PC-3 (cell line): ENCODE measurements at regions not wholly inside any gene's neighbourhood (a gene's known extent, or its start where the extent isn't known, plus 50 kb on each side); places are given as distances from the start of the nearest gene placed in this dataset.

Experiments used
- ATAC-seq: fragments of 200-7000 bp; cut with Tn5 transposase; 2 replicates; pipeline ENCODE4 v1.9.1; 2020; ENCODE audit warnings: mild to moderate bottlenecking, moderate library complexity
- BruUV-seq: library from RNA; stranded (reverse); fragments of 400-500 nt; replicated peaks from 2 replicates; lab custom pipeline; 2021; lab: Mats Ljungman, UMichigan
- CTCF ChIA-PET: fragments of 300-600 bp; sonication (Branson Sonifier 250); formaldehyde crosslinking; loops from one replicate; lab custom pipeline; 2022; ENCODE audit warnings: antibody characterized with exemption; lab: Charles Lee
- POLR2A ChIA-PET: fragments of 300-600 bp; sonication (Branson Sonifier 250); formaldehyde crosslinking; loops from one replicate; lab custom pipeline; 2022; ENCODE audit warnings: antibody characterized with exemption; ENCODE audit not compliant: unreplicated experiment; lab: Charles Lee
- DNase-seq: peaks from one replicate; pipeline ENCODE4 v3.0.0-alpha.2; 2015
- H2AFZ ChIP-seq: fragments of 300-600 bp; sonication (generic); 2 replicates; pipeline ENCODE4 v1.6.0; 2016; ENCODE audit warnings: antibody characterized with exemption, low read length
- H3F3A ChIP-seq: fragments of 300-600 bp; sonication (generic); one replicate; pipeline ENCODE4 v1.6.0; 2017; ENCODE audit warnings: antibody characterized with exemption, low read length, control low read depth, mild to moderate bottlenecking; ENCODE audit not compliant: unreplicated experiment
- H3K27ac ChIP-seq: fragments of 300-600 bp; sonication (generic); 2 replicates; pipeline ENCODE4 v1.5.1; 2016; ENCODE audit warnings: mild to moderate bottlenecking, low read length
- H3K27me3 ChIP-seq: fragments of 300-600 bp; sonication (generic); 2 replicates; pipeline ENCODE4 v1.6.1; 2016; ENCODE audit warnings: low read length, mixed read lengths
- H3K36me3 ChIP-seq: fragments of 300-600 bp; sonication (generic); 2 replicates; pipeline ENCODE4 v1.6.1; 2016; ENCODE audit warnings: low read depth, mixed run types, low read length, mixed read lengths
- H3K4me1 ChIP-seq: fragments of 300-600 bp; sonication (generic); 2 replicates; pipeline ENCODE4 v1.5.1; 2016; ENCODE audit warnings: low read length; ENCODE audit not compliant: insufficient read depth
- H3K4me2 ChIP-seq: fragments of 300-600 bp; sonication (generic); 2 replicates; pipeline ENCODE4 v1.6.0; 2016; ENCODE audit warnings: low read length
- H3K4me3 ChIP-seq: fragments of 300-600 bp; sonication (generic); 2 replicates; pipeline ENCODE4 v1.5.1; 2016; ENCODE audit warnings: mild to moderate bottlenecking, low read length, mixed read lengths
- H3K79me2 ChIP-seq: fragments of 300-600 bp; sonication (generic); 2 replicates; pipeline ENCODE4 v1.6.1; 2017; ENCODE audit warnings: low read length, mixed read lengths
- H3K9ac ChIP-seq: fragments of 300-600 bp; sonication (generic); 2 replicates; pipeline ENCODE4 v1.6.0; 2016; ENCODE audit warnings: mild to moderate bottlenecking, low read length
- H3K9me2 ChIP-seq: fragments of 300-600 bp; sonication (generic); replicated peaks from 2 replicates; pipeline ENCODE4 v1.6.1; 2016; ENCODE audit warnings: mixed run types, low read length, mixed read lengths
- H3K9me3 ChIP-seq: fragments of 300-600 bp; sonication (generic); 2 replicates; pipeline ENCODE4 v1.6.1; 2016; ENCODE audit warnings: low read length, mixed read lengths
- H4K20me1 ChIP-seq: fragments of 300-600 bp; sonication (generic); 2 replicates; pipeline ENCODE4 v1.6.1; 2016; ENCODE audit warnings: low read length, mixed read lengths
- EZH2 ChIP-seq: fragments of 300-600 bp; sonication (generic); IDR thresholded peaks from one replicate; pipeline ENCODE4 v1.6.1; 2017; ENCODE audit warnings: antibody characterized with exemption, mild to moderate bottlenecking, low read length; ENCODE audit not compliant: unreplicated experiment
- EZH2phosphoT487 ChIP-seq: fragments of 300-600 bp; sonication (generic); IDR thresholded peaks from 2 replicates; pipeline ENCODE4 v1.6.1; 2018; ENCODE audit warnings: mild to moderate bottlenecking, antibody characterized with exemption, low read length, borderline replicate concordance
- intact Hi-C: fragments of 100-400 bp; cut with micrococcal nuclease; formaldehyde crosslinking; loops from 2 replicates; pipeline ENCODE4 v1.9.0; 2023
- TF ChIP-seq, protein P1 (sequence below): fragments of 300-600 bp; sonication (generic); conservative IDR thresholded peaks from 2 replicates; pipeline ENCODE4 v1.5.1; 2017; ENCODE audit warnings: antibody characterized with exemption, low read depth, mild to moderate bottlenecking, low read length

DNA sequence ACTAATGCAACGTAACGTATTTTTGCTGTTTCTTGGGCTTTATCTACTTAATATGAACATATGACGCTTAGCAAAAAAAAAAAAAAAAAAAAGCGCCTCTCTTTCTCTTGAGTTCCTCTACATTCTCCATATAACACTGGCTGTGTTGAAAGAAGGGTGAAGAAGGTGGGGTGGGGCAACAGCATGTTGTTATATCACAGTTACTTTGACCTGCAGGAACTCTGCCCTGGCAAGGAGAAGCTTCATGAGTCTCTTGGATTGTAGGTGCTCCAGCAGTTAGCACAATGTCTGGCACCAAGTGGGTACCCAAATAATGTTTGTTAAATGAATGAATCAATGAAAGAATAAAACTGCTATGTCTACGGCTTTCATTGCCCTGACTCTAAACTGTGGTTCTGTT, 162.6 kb downstream of the ATG4C start:
- H3K36me3 ChIP-seq = no peaks in the 10 kb centered on the region
- no peak overlapping the region for H2AFZ ChIP-seq
- no peak overlapping the region for H3K4me2 ChIP-seq
- H3K9me2 ChIP-seq = no peaks in the 10 kb centered on the region
- TF ChIP-seq, protein P1, sequence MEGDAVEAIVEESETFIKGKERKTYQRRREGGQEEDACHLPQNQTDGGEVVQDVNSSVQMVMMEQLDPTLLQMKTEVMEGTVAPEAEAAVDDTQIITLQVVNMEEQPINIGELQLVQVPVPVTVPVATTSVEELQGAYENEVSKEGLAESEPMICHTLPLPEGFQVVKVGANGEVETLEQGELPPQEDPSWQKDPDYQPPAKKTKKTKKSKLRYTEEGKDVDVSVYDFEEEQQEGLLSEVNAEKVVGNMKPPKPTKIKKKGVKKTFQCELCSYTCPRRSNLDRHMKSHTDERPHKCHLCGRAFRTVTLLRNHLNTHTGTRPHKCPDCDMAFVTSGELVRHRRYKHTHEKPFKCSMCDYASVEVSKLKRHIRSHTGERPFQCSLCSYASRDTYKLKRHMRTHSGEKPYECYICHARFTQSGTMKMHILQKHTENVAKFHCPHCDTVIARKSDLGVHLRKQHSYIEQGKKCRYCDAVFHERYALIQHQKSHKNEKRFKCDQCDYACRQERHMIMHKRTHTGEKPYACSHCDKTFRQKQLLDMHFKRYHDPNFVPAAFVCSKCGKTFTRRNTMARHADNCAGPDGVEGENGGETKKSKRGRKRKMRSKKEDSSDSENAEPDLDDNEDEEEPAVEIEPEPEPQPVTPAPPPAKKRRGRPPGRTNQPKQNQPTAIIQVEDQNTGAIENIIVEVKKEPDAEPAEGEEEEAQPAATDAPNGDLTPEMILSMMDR = no peak
- TF ChIP-seq EZH2phosphoT487 (no peak), EZH2 (no peak)
- no peaks in the 10 kb centered on the region for H3K79me2 ChIP-seq
- H4K20me1 ChIP-seq = no peaks in the 10 kb centered on the region
- no peak overlapping the region for H3K27ac ChIP-seq
- CTCF ChIA-PET = no interaction called here
- DNase-seq (no peak), ATAC-seq (no peak)
- H3K9me3 ChIP-seq = no peaks in the 10 kb centered on the region
- H3K4me1 ChIP-seq = no peaks in the 10 kb centered on the region
- H3K4me3 ChIP-seq = no peak overlapping the region
- POLR2A ChIA-PET = no interaction called here
- no peak overlapping the region for H3K9ac ChIP-seq
- H3K27me3 ChIP-seq = peaks cover 90% of the 10 kb centered on the region
- intact Hi-C loops = no loop called here
- H3F3A ChIP-seq = no peaks in the 10 kb centered on the region
- no TSS peak for BruUV-seq

DNA sequence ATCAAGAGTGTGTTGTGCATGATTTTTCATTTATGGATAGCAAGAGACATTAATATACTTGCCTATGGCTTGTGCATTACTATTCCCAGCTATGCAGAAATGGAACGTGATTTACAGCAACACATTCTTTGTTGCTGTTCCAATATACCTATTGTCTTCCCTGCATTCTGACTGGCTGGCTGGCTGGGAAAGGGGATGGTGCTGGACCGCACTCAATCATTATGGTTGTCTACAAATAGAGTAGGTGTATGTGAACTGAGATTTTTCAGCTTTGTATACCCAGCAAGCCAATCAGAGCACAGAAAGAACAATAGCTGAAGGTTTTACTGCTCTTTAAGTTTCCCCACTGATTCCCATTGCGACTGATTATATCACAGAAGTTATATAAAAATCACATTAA, 167.5 kb downstream of the ATG4C start:
- no peaks in the 10 kb centered on the region for H3K36me3 ChIP-seq
- POLR2A ChIA-PET = no interaction called here
- intact Hi-C loops = no loop called here
- BruUV-seq = no TSS peak
- no peaks in the 10 kb centered on the region for H3K79me2 ChIP-seq
- H2AFZ ChIP-seq = no peak overlapping the region
- no peaks in the 10 kb centered on the region for H3K9me3 ChIP-seq
- H3K4me1 ChIP-seq = no peaks in the 10 kb centered on the region
- H3K9me2 ChIP-seq = no peaks in the 10 kb centered on the region
- TF ChIP-seq EZH2phosphoT487 (no peak), EZH2 (no peak)
- TF ChIP-seq, protein P1 = no peak
- DNase-seq = no peak
- H3F3A ChIP-seq = no peaks in the 10 kb centered on the region
- H3K27ac ChIP-seq = no peak overlapping the region
- ATAC-seq = no peak
- H3K4me2 ChIP-seq = no peak overlapping the region
- H3K27me3 ChIP-seq = peaks cover 87% of the 10 kb centered on the region
- no peaks in the 10 kb centered on the region for H4K20me1 ChIP-seq
- H3K4me3 ChIP-seq = no peak overlapping the region
- CTCF ChIA-PET = no interaction called here
- H3K9ac ChIP-seq = no peak overlapping the region

DNA sequence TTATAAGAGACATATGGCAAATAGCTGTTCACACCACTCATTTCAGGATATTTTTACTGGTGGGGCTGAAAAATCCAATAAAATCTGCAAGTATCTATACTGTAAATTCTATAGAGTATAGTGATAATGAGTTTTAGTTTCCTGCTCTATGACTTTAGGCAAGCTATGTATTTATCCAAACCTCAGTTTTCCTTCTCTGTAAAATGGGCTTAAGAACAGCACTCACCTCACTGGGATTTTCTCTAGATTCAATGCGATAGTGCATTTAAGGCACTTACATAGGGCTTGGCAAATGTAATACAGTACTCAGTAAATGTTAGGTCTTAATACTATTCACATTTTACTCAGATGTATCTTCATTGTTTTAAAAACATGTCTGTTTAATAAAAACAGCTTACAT, 168.7 kb downstream of the ATG4C start:
- Histone ChIP-seq H3K9ac (no peak overlapping the region), H3K4me2 (no peak overlapping the region), H3K9me3 (no peaks in the 10 kb centered on the region), H3K36me3 (no peaks in the 10 kb centered on the region), H2AFZ (no peak overlapping the region), H3K27ac (no peak overlapping the region), H3K9me2 (no peaks in the 10 kb centered on the region), H3F3A (no peaks in the 10 kb centered on the region), H3K4me1 (no peaks in the 10 kb centered on the region), H3K79me2 (no peaks in the 10 kb centered on the region), H4K20me1 (no peaks in the 10 kb centered on the region), H3K27me3 (peaks cover 93% of the 10 kb centered on the region), H3K4me3 (no peak overlapping the region)
- intact Hi-C loops = no loop called here
- BruUV-seq = no TSS peak
- ChIA-PET CTCF (no interaction called here), POLR2A (no interaction called here)
- ATAC-seq (no peak), DNase-seq (no peak)
- TF ChIP-seq, protein P1 = no peak
- TF ChIP-seq EZH2 (no peak), EZH2phosphoT487 (no peak)
